MV-4-11 (cell line): ENCODE measurements at regions not wholly inside any gene's neighbourhood (a gene's known extent, or its start where the extent isn't known, plus 50 kb on each side); places are given as distances from the start of the nearest gene placed in this dataset.

Experiments
- DNase-seq: peaks from one replicate; lab custom pipeline; 2025; lab: John Stamatoyannopoulos, UW

DNA sequence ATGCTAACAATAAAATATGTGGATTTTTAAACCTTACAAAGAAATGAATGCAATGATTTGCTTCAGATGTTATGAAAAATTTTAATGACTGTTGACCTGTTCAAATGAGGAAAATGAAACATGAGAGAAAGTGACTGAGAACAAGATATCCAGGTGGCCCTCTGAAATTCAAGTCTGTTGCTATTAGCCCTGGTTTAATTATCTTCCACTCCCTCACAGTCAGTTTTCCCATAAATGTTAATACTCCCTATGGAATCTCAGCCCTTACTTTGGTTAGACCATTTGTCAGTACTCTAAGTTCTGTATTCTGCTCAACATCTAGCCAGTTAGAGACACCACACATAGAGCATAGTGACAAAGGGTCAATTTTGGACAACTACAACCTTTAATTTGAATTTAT, 327.8 kb downstream of the PDGFC start:
- DNase-seq: no peak

DNA sequence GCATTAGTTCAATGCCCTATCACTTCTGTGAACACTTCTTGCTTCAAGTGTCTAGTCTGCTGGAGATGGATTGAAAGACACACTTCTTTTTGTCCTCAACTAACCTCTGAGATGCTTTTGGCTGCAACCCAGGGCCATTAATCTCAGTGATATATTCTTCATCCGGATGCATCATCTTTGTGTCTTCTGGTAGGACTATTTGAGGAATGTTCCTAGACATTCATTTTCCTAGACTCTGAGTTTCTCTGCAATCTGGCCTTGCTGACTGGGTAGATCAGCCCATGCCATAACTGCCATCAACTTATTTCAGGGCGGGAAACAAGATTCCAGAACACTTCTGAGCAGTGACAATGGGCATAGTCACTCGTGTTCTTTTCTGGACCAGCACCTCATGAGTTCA, 329.4 kb downstream of the PDGFC start:
- no peak for DNase-seq

DNA sequence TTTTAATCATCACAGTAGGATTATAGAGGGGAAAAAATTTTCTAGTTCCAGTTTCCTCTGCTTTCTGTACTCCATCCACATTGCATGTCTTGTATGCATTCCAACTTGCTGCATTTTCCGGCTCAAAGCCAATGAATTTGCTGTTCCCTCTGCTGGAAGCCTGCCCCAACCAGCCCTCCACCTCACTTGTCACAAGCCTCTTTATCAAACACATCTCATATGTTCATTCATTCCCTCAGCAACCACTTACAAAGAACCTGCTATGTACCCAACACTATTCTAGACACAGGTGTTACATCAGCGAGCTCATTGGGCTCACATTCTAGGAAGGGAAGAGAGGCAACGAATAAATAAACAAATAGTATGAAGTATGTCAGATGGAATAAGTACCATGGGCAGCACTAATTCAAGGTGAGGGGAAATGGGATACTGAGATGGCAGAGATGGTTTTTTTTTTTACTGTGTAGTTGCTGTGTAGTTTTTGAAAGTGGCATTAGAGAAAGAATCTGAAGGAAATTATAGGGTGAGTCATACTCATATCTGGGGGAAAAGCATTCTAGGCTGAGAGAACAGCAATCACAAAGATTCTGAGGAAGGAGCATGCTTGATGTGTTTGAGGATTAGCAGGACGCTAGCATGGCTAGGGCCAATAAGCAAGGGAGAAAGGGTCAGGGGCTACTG, 332.5 kb downstream of the PDGFC start:
- no peak for DNase-seq

DNA sequence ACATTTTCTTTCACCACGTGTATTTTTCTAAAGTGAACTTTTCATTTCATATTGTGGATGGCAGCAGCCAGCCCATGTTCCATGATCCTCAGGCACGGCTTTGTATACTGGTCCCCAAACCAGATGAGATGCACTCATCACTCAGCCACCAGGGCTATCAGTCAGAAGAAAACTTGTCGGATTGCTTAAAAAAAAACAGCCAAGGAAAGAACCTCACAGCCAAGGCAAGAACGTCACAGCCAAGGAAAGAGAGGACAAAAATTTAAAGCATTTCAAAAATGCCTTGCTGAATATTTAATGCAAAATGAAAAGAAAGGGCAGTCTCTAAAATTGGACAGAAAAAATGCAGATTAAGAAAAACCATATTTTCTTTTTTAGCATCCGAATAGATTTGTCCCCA, 333.3 kb downstream of the PDGFC start:
- DNase-seq: no peak

DNA sequence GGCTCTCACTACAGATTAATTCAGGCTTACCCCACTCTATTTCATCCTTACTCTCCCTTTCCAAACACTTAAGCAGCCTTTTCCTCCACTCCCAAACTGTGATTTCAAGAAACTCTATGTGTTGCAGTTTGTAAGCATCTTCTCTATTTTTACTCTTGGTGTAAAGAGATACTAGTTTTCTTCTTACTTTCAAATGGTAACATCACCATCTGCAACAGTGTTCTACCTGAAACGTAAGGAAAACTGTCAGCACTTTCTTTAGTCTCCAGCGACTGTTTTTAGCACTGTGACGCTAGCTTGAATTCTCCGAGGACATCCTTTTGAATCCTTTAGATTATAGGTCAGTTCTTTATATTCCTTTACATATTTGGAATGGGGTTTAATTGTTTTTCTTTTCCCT, 335.2 kb downstream of the PDGFC start:
- DNase-seq: no peak

DNA sequence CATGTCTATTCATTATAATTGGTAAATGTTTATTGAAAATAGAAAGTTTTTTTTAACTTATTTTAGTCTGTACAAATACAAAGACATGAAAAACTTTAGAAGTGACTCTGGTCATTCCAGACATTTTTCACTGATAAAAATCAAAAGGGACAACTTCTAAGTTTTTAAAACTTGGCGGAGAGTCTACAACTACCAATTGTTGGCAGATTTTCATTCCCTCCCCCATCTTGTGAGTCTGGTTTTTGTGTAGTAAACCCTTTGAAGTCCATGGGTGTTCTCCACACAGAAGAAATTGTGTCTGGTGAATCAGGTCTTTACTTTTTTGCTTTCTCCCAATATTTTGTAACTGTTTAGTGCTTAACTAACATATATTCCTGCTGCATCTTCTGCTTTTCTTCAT, 336.5 kb downstream of the PDGFC start:
- DNase-seq: no peak

DNA sequence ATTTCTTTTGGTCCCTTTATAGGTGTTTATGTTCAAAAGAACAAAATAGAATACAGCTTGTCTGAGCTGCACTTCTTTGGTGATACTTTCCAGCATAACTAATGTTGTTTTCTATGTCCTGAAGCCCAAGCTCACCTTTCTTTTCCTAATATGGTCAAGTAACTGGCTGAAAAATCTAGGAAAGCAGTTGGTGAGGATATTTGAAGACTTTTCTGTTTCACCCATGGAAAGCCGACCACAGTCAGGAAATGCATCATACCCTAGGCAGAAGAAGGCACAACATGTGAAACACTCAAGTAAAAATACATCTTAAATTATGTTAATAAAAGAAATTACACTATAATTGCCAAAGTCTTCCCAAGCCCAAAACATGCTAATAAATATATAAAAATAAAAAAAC, 337.0 kb downstream of the PDGFC start:
- no peak for DNase-seq

DNA sequence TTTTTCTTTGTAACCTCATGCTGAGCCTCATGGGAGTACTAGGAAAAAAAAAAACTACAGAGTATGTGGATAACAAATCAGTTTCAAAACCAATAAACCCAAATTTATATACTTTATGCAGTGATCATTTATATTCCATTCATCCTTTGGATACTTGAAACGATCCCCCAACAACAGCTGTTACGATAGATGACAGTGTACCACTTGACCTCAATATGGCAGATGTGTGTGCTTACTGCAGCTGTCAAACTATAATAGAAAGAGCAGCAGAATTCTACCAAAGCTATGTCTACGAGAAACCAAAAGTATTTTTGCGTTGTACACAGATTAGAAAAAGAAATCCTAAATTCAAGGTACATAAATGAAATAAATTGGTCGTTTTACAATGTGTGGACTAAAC, 337.8 kb downstream of the PDGFC start:
- no peak for DNase-seq

DNA sequence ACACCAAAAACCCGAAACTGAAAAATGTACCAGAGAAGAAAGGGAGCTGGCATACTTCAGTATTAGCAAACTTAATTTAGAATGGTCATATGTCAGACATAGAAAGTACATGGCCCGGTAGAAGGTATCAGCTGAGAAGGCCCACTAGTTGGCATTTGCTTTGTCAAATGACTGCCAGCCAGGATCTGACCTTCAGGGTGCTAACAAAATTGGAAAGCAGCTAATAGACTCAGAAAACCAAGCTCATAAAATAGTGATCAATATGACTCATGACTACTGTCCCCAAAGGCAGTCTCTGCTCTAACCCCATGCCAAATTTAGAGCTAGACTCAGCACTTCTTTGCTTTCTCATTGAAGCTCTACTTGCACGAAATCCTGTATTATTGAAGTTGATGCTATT, 342.7 kb downstream of the PDGFC start:
- no peak for DNase-seq

DNA sequence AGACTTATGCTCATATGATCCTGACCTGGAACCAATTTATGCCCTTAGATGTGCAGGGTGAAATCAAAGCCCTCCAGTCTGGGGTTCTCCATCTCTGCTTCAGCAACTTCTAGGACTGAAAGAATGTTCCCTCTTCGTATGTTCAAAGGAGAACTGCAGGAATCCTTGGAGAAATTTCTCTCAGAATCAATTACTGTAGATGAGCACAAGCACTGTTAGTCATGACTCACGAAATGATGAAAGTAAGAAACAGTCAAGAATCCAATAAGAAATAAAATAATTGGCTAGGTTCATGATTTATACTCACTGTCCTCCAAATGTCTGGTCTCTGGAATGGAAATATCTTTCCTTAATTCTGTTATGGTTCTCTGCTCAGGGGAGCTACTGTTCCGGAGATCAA, 348.2 kb downstream of the PDGFC start:
- DNase-seq: no peak

DNA sequence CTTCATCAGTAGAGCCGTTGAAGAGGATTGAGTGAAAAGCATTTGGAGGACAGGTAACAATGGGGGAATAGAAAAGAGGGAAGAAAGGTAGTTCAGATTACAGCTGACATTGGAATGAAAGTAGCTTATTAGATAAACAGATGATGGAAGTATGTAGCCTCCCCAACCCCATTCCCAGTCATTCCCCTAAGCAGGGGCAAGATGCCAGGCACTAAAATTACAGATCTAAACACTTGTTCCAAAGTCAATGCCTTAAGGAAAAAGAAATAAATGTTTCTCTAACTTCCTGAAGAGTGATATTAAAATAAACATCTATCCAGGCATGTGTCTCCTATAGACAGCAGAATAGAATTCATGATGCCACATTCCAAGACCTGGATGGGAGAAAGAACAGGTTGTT, 350.8 kb downstream of the PDGFC start:
- no peak for DNase-seq

DNA sequence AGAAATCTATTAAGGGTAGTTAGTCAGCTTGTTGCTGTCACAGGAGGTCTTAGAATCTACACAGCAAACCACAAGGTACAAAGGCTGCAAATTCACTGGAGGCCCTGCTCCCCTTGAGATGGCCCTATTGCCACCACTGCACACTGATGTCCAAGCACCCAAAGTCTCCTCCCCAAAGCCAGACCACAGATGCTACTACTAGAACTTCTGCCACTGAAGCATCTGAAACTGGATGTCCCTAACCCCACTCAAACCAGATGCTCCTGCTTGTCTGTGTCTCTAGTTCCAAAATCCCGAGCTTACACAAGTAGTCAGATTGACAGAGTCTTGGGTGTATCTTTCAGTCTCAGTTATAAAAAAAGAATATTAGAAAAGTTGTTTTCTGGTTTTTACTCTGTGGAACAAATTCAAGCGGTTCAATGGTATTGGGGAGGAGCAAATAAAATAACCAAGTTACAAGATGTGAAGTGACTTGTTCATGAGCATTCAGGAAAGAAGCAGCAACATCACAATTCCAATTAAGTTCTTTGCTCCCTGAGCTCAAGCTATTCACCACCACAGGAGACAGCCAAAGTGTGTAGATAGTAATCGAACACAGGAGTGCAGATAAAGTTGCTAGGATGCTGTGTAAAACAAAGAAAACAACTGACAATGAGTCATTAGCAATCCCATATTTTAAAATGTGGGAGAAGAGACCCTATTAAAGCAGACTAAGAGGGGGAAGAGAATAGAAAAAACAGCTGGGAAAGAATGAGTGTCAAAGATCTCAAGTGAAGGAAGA, 352.3 kb downstream of the PDGFC start:
- DNase-seq: no peak

DNA sequence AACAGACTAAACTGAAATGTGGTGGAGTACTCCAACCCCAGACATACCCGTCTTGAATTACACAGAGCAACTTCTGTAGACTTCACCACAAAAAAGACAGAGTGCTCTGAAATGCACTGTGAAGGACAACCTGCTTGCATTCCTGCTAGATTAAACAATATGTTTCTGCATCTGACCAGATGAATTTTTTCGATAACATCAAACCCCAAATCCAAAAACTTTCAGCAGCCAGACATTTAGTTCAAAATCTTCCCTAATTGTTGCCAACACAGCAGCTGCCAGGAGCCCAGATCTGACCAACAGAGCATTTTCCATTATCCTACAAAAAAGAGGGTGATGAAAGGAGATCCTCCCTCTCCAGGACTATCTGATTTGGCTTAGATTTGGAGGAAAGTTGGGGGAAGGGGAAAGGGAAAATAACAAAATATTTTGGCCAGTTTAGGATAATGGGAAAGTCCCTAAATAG, 356.5 kb downstream of the PDGFC start:
- DNase-seq: no peak

DNA sequence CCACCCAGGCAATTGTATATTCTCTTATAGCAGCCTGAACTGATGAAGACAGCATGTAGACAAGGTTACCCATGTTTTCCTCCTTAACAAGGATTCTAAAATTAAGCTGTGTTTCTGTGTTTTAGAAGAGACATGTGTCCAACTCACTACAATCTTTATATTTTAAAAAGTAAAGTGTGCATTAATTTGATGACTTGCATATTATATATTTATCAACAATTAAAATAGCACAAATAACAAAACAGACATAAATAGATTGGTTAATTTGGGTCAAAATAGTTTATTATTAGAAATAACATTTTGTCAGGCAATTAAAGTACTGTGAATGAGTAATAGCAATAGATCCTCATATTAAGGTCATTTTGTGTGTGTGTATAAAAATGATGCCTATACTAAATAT, 357.1 kb downstream of the PDGFC start:
- no peak for DNase-seq

DNA sequence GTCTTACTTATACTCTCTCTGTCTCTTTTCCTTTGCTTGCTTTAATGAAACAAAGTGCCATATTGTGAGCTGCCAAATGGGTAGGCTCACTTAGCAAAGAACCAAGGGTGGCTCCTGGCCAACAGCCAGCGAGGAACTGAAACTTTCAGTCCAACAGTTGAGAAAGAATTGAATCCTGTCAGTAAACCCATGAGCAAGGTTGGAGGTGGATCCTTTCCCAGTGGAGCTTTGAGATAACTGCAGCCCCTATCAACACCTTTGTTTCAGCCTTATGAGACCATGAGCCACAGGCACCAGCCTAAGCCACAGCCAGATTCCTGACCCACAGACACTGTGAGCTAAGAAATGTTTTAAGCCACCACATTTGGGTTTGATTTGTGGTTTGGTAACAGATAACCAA, 362.2 kb downstream of the PDGFC start:
- peak; percentile 75 for DNase-seq

DNA sequence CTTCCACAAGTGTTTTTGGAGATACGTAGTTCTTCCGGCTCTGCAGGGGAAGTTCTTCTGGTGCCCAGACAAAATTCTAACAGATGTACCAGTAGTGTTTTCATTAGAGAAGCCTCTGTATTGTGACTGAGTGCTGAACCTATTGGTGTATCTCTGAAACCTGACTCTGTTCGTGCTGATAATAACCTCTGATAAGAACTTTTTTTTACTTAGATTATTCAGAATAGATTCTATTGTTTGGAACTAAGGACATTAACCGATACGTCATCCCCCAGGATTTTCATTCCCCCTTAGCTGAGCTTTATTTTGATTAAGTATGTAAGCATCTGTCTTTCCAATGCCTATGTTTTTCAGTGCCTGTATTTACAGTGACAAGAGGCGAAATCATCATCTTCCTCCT, 362.9 kb downstream of the PDGFC start:
- no peak for DNase-seq

DNA sequence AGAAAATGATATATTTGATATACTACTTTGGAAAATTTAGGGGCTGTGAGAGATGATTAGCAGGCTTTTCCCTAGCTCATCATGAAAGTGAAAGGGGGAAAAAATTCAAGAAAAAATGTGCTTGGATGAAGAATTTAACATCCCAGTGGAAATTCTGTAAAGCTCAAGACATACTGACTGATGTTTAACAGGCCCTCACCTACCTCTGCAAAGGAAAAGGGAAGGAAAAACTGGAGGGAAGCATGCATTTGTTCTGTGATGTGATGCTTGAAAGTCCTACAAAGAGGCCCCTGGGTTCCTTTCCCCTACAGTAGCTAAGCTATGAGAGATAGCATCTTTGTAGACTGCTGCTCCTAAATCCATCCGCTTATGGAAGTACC, 364.1 kb downstream of the PDGFC start:
- no peak for DNase-seq

DNA sequence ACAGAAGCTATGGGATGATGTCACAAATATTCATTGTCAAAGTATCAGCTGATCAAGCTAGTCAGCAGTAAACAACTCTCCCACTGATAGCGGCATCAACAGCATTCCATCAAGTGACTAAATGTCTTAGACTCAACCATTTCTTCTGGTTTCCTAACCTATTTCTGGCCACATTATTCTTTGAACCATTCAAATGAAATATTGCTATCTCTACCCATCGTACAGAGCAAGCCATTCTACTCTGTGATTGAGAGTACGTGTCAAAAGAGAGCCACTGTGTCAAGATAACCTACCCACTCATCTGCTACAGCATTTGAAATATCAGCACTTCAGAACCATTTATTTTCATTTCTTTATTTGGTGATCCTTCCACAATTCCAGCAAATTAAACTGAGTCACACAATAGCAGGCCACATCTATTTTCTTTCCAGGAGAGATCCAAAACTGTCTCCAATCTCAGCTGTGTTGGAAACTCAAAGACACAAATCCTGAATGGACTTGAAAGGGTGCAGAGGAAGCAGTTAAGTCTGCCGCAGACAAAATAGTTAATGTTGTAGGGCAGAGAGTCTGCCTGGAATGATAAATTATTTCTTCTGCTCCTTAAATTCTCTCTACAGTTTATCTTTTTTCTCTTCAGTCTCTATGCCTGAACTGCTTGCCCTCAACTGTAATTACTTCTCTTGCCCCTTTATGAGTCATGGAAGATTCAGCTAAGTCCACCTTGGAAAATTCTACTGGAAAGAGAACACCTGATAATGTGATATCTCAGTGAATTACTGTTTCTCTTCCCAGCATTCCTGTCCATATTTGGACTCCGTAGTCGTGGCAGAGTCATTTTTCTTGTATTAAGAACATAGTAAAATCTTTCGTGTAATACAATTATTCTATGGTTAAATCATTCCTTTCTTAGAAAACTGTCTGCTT, 364.8 kb downstream of the PDGFC start:
- no peak for DNase-seq

DNA sequence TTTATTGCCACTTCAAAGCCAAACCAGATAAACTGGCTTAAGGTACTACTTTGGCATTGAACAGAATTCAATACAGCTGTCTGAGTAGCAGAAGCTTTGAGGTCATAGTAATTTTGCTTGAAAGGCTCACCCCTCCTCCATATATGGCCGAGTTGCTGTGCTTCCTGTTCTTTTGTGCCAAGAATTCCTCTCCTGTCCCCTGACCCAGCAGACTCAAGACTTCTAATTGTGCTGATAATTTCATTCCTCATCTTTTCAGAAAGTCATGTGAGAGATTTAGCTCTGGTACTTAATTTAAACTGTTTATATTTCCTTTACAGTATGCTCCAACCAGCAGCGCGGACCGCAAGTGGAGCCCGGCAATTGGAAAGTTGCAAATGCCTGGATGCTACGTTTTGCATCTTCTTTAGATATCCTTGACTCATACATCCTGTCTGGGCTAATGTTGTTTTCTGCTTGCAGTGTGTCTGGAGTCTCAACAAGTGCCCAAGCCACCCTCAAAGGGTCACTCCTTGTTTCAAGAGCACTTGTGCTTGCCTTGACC, 373.4 kb downstream of the PDGFC start:
- DNase-seq: no peak

DNA sequence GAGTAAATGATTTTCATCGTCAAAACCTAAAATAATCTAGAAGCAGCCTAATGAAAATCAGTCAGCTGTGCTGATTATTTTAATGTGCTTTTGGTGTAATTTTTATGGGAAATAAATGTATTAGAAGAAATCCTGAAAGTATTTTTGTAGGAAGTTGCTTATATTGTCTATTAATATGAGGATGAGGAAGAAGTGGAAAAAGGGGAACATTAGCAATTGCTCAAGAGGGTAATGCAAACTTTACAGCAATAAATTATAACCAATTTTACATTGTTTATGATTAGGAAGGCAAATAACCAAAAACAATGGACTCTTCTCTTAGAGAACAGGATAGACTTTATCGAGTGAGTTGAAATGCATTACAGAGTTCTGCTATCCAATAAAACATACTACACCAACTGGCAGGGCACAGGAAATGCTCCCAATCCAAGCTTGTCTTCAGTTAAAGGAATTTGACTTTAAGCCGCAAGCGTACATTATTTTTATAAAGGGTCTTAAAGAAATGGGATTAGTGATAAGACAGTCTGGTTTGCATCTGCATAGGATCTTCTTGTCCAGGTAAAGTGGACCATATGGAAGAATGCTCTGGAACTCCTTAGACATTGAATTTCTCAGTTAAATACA, 374.8 kb downstream of the PDGFC start:
- no peak for DNase-seq

DNA sequence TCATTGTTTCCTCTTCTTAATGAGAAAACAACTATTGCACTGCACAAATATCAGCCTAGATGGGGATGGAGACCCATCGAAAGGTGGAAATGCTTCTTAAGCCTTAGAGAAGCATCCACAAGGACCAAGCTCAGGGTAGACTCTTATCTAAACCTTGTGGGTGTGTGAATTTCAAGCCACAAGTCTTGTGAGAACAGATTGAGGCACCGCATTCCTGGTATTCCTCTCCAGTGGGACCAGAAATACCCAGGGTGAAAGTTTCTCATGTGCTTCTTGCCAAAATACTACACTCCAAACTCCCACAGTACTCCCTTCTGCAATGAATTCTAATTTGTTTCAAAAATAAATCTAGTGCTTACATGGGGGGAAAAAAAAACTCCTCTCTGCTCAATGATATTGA, 375.6 kb downstream of the PDGFC start:
- DNase-seq: no peak

DNA sequence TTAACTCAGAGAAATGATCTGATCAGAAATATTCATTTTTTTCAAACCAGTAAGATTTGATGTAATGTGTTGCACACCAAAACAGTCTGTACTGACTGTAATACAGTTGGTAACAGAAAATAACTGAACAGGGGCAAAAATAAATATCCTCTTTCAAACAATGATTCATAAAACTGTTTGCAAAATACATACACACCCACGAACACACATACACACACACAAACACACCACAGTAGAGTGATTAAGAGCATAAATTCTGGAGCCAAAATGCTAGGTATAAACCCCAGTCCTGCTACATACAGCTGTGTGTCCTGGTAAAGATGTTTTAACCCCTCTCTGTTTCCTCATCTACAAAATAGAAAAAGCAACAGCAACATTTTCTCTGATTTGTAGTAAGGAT, 376.6 kb downstream of the PDGFC start:
- no peak for DNase-seq
